ENCODE measurements at regions not wholly inside any gene's neighbourhood (a gene's known extent, or its start where the extent isn't known, plus 50 kb on each side); places are given as distances from the start of the nearest gene placed in this dataset.

DNA sequence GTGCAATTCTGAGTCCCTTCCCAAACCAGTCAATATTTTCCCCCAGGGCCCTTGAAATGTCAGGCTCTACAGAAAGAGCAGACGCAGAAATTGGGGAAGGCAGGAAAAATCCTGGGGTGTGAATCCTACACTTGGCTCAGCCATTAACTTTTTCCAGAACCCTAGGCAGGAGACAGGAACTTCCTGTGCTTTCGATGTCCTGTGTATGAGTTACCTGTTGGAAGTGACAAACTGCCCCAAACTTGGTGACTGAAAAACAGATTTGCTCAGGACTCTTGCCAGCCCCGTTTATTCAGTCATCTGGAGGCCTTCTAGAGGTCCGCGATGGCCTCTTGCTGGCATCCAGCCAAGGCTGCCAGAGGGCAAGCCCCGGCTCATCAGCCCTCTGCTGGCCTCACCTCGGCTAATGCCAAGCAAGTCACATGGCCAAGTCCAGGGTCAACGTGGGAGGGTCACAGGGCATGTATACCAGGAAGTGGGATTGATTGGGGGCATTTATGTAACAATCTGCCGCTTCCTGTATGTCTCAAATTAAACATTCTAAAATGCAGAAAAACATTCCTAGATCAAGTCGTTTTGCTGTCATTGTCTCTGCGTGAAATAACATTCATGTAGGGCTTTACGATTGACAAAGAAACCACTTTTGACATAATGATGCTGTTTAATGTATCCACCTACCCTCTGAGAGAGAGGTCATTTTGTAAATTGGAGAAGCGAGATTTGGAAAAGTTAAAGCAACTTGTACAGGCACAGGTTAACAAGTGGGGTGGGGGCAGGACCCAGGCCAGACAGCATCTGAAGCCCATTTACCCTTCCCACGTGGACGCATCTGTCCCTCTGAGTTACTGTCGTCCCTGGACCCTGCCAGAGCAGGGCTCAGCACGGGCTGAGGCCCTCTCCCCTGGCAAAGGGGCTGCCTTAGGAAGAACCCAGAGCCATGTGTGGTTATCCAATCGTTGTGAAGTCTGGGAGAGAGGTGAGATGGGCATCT lies 179.4 kb downstream of the INHBB start:
- Mint-ChIP-seq H3K4me3 (no peak overlapping the region), H3K4me1 (peaks cover 25% of the 10 kb centered on the region), H3K27me3 (ENCODE audit: low read depth) (peaks cover 30% of the 10 kb centered on the region), H3K27ac (ENCODE audit: unreplicated experiment) (no peak overlapping the region), H3K36me3 (ENCODE audit: low read depth) (no peaks in the 10 kb centered on the region), H3K9me3 (no peaks in the 10 kb centered on the region)
- TF ChIP-seq CTCF (conservative IDR thresholded peaks at IDR 0.05) = no peak
- no peak for DNase-seq (ENCODE audit: low read depth, low spot score)

GRCh38 chr2:120526047-120526562 lies 180.2 kb downstream of the INHBB start:
- H3K27me3 Mint-ChIP-seq (ENCODE audit: low read depth) = peaks cover 30% of the 10 kb centered on the region
- no peaks in the 10 kb centered on the region for H3K36me3 Mint-ChIP-seq (ENCODE audit: low read depth)
- peaks cover under 1% of the 10 kb centered on the region for H3K9me3 Mint-ChIP-seq
- no peak overlapping the region for H3K27ac Mint-ChIP-seq (ENCODE audit: unreplicated experiment)
- no peak for DNase-seq (ENCODE audit: low read depth, low spot score)
- H3K4me1 Mint-ChIP-seq = peaks cover 24% of the 10 kb centered on the region
- TF ChIP-seq CTCF (conservative IDR thresholded peaks at IDR 0.05) = no peak
- H3K4me3 Mint-ChIP-seq = no peak overlapping the region

GRCh38 chr2:120526997-120527945 lies 181.3 kb downstream of the INHBB start:
- Mint-ChIP-seq H3K27ac (ENCODE audit: unreplicated experiment) (no peak overlapping the region), H3K4me1 (peaks cover 16% of the 10 kb centered on the region), H3K27me3 (ENCODE audit: low read depth) (peaks cover 24% of the 10 kb centered on the region), H3K36me3 (ENCODE audit: low read depth) (no peaks in the 10 kb centered on the region), H3K4me3 (no peak overlapping the region), H3K9me3 (peaks cover 5% of the 10 kb centered on the region)
- no peak for DNase-seq (ENCODE audit: low read depth, low spot score)
- no peak for TF ChIP-seq CTCF (conservative IDR thresholded peaks at IDR 0.05)

- DNase-seq (ENCODE audit: low read depth, low spot score) = no peak
- peaks cover 16% of the 10 kb centered on the region for H3K4me1 Mint-ChIP-seq
- peaks cover 24% of the 10 kb centered on the region for H3K27me3 Mint-ChIP-seq (ENCODE audit: low read depth)
- peaks cover 5% of the 10 kb centered on the region for H3K9me3 Mint-ChIP-seq
- H3K4me3 Mint-ChIP-seq = no peak overlapping the region
- H3K36me3 Mint-ChIP-seq (ENCODE audit: low read depth) = no peaks in the 10 kb centered on the region
- no peak overlapping the region for H3K27ac Mint-ChIP-seq (ENCODE audit: unreplicated experiment)
- no peak for TF ChIP-seq CTCF (conservative IDR thresholded peaks at IDR 0.05)
Observed at GRCh38 chr2:120528051-120528692, 182.2 kb downstream of the INHBB start.

DNA sequence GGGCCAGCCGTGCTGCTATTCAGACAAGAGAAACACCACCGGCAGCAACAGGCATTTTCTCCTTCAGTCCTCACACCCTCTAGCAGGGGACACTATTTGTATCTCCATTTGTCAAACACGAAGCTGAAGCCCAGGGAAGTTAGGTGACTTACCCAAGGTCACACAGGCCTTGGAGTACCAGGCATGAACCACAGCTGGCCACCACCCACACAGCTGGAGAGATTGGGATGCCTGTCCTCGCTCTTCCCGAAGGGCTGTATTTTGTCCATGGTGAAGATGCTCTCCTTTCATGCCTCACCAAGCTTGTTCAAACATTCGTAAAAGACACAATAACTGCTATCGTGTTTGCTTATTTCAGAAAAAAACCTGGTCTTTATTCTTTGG lies 182.7 kb downstream of the INHBB start:
- H3K27ac Mint-ChIP-seq (ENCODE audit: unreplicated experiment) = no peak overlapping the region
- H3K9me3 Mint-ChIP-seq = peaks cover 5% of the 10 kb centered on the region
- no peak overlapping the region for H3K4me3 Mint-ChIP-seq
- no peaks in the 10 kb centered on the region for H3K36me3 Mint-ChIP-seq (ENCODE audit: low read depth)
- peaks cover 23% of the 10 kb centered on the region for H3K27me3 Mint-ChIP-seq (ENCODE audit: low read depth)
- no peak for DNase-seq (ENCODE audit: low read depth, low spot score)
- peaks cover 16% of the 10 kb centered on the region for H3K4me1 Mint-ChIP-seq
- TF ChIP-seq CTCF (conservative IDR thresholded peaks at IDR 0.05) = no peak

All from neural crest cell (in vitro differentiated cells).